Activated T-helper 1 cell treated with anti-CD3 and anti-CD28 coated beads, Interleukin-2, amount 50 U/mL, for 16 hours (primary cell): ENCODE measurements at regions not wholly inside any gene's neighbourhood (a gene's known extent, or its start where the extent isn't known, plus 50 kb on each side); places are given as distances from the start of the nearest gene placed in this dataset.
"Not testable (repeated sequence)": the region's sequence is repeated elsewhere in the genome, so short reads cannot be mapped to it uniquely, and the experiment has no call there.

Experiments used
- DNase-seq, 2 donors: peaks; one replicate each; pipeline ENCODE4 v3.0.0-alpha.2; 2020; ENCODE audit warnings: low read depth in 1 of 2, low spot score in 1 of 2

GRCh38 chr14:105896961-105897724 is 370.8 kb downstream of the TMEM121 start:
- DNase-seq: not testable (repeated sequence)

- DNase-seq: no peak
Measured at GRCh38 chr14:105897725-105898113, 371.3 kb downstream of the TMEM121 start.

DNA sequence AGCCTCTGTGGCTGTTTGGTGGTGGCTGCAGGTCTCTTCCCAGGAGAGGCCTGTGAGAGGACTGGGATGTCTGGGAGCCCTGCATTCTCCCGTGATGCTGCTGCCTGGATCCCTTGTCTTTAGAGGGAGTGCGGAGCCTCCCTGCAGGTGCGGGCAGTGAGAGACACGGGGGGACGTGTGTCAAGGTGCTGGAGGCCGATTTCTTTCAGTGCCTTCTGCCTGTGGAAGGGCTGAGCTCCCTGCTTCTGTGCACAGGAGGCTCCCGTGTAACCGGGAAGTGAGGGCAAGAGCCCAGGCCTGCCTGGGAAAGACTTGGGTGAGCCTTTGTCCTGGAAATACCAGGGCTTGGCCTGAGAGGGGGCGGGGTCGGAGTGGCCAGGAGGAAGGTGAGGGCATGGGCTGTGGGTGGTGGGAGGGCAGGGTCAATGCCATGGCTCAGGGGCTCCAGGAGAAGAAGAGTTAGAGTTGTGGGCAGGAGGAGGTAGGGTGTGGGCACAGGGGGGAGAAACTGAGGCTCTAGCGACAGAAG is 372.2 kb downstream of the TMEM121 start:
- DNase-seq: no peak

- no peak for DNase-seq
Measured at GRCh38 chr14:105899071-105899641, 372.8 kb downstream of the TMEM121 start.

- DNase-seq: no peak
Measured at GRCh38 chr14:105899657-105900397, 373.4 kb downstream of the TMEM121 start.

GRCh38 chr14:105900398-105901160 is 374.2 kb downstream of the TMEM121 start:
- DNase-seq: no peak

DNA sequence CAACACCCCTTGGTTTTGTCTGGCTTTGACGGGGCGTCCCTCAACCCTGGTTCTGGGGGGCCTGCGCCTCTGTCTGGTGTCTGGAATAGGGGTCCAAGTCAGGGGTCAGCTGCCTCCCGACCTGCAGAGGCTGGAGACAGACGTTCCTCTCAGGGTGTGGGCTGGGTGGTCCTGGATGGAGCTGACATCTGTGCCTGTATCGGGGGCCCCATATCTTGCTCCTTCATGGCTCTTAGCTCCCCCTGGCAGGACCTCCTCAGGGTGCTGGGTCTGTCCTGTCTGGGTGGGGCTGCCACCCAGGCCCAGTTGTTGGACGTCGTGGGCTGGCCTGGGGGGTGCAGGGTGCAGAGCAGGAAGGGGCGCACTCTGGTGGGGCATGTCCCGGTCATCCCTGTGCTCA is 374.8 kb downstream of the TMEM121 start:
- DNase-seq: no peak

DNA sequence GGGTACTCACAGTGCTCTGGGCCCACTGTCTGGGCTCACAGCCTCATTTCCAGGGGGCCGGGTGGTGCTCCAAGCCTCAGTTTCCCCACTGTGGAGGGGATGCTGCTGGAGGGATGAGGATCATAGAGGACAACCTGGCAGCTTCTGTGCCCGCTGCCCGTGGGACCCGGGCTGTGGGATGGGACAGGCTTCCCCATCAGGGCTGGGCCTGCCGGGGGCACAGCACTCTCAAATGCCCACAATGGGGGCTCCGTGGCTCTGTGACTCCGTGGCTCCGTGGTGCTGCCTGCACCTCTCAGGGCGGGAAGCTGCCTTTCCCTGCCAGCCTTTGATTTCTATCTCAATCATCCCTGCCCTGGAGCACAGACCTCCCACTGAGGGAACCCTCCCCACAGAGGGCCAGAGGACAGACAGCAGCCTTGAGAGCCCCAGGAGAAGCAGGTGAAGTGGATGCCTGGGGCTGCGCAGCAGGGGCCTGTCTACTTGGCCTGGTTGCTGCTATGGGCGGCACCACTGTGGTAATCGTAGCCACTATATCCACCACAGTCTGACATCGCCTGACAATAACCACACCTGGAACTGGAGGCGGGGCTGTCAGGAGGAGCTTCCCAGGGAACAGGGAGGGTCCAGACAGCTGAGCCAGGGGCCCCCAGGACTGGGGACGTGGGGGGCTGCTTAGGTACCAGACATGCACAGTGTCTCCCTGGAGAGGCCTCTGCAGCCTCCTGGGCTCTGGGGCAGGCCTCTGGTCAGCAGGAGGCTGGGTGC is 375.9 kb downstream of the TMEM121 start:
- no peak for DNase-seq

DNA sequence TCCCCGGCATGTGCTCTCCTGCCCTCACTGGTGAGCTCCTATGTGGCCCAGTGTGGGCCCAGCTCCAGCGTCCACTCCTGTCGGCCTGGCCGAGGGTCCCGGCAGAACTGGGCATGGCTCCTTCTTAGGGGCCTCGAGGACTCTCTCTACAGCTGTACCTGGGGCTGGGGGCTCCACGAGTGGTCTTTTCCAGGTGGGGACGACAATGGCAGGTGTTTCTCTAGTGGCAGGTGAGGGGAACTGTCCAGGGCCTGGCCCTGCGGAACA is 376.4 kb downstream of the TMEM121 start:
- DNase-seq: not testable (repeated sequence)

DNA sequence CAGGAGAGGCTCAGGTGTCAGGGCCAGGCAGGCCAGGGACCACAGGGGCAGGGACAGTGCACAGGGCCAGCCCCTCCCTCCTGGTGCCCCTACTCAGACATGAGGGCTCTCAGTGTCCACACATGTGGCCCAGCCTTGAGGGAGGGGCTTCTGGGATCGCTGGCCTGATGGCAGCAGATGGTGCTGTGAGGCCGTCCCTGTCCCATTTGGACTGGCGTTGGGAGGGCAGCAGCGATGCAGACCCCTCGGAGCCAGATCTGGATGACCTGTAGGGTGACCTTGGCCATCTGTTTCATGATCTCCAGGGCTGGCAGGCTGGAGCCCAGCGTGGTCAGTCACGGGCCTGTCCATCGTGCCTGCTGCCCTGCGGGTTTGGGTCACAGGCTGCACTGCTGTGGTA is 377.6 kb downstream of the TMEM121 start:
- no peak for DNase-seq

DNA sequence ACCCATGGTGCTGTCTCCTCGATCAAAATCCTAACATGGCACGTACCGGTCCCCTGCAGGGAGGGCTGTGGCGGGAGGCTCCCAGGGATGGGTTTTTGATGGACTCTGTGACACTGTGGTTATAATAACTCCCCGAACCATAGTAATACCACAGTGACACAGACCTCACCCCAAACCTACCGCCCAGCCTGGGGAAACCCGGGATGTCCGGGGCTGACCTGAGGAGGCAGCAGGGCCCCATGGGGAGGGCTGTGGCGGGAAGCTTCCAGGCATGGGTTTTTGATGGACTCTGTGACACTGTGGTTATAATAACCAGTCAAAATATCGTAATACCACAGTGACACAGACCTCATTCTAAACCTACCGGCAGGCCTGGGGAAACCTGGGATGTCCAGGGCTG is 378.0 kb downstream of the TMEM121 start:
- no peak for DNase-seq

DNA sequence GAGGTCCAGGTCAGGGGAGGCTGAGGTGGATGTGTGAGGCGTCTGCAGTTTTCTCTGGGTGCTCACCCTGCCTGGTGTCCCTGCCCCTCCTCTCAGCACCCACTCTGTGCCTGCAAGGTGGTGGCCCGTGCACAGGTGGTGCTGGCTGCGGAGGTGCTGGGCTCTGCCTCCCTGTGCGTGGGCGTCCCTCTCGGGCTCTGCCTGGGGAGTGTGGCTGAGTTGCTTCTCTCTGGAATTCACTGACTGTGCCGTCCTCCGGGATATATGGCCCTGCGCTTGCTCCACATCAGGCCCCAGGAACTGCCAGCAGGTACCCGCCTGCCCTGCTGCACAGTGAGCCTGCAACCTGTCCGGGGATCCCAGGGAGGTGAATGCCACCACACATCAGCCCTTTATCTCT is 379.1 kb downstream of the TMEM121 start:
- DNase-seq: no peak

DNA sequence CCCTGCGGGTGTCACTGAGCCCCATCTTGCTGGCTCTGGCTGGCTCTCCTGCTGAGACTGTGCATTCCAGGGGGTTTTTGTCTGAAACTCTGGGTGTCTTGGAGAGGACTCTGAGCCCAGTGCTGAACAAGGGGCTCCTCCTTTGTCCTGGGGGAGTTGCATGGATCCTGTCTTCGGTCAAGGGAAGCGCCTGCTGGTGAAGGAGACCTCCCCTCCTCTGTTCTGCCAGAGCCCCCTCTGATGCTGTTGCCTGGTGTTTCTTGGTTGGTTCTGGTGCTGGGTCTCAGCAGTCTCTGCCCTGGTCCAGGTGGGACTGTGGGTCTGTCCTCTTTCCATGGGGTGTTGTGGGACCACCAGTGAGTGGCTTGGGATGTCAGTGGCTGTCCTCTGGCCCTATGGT is 380.9 kb downstream of the TMEM121 start:
- no peak for DNase-seq

GRCh38 chr14:105908006-105908405 is 381.6 kb downstream of the TMEM121 start:
- DNase-seq: no peak

- no peak for DNase-seq
Measured at GRCh38 chr14:105908481-105908911, 382.1 kb downstream of the TMEM121 start.

DNA sequence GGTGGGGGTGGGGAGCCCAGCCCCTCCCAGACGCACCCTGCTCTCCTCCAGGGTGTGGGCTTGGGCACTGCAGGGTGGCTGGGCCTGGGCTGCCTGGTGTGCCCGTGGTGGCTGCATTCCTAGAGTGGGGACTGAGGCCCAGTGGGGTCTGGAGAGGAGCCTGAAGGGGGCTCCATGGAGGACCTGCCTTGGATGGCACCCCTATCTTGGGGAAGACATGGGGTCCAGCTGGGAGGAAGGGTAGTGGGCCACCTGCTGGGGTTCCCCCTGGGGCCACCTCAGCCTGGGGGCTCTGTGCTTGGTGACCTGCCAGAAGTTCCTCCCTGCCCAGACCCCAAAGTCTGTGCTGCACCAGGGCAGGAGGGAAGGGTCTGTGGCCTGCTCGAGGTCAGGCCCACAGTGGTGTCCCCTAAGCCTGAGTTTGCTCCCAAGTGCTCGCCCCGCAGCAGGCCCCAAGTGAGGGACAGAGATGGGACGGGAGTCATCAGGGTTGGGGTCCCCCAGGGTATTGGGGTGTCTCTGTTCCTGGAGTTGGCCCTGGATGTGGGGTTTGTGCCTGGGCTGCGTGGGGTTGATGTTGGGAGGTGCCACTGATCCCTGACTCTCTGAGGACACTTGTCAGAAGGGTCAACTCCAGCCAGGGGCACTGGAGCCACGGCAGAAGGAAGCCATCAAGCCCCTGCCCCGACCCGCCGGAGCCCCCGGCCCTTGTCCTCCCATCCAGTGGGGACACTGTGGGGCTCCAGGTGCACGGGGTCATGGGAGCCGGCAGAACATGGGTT is 382.9 kb downstream of the TMEM121 start:
- no peak for DNase-seq

GRCh38 chr14:105909828-105910120 is 383.4 kb downstream of the TMEM121 start:
- DNase-seq: not testable (repeated sequence)

DNA sequence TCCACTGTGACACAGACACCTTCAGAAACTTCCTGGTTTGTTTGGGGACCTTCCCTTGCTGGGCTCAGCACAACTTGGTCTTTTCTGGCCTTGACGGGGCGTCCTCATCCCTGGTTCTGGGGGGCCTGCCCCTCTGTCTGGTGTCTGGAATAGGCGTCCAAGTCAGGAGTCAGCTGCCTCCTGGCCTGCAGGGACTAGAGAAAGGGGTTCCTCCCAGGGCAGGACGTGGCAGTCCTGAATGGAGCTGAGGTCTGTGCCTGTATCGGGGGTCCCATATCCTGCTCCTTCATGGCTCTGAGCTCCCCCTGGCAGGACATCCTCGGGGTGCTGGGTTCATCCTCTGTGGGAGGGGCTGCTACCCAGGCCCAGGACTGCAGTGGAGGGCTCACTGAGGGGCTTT is 384.0 kb downstream of the TMEM121 start:
- no peak for DNase-seq

DNA sequence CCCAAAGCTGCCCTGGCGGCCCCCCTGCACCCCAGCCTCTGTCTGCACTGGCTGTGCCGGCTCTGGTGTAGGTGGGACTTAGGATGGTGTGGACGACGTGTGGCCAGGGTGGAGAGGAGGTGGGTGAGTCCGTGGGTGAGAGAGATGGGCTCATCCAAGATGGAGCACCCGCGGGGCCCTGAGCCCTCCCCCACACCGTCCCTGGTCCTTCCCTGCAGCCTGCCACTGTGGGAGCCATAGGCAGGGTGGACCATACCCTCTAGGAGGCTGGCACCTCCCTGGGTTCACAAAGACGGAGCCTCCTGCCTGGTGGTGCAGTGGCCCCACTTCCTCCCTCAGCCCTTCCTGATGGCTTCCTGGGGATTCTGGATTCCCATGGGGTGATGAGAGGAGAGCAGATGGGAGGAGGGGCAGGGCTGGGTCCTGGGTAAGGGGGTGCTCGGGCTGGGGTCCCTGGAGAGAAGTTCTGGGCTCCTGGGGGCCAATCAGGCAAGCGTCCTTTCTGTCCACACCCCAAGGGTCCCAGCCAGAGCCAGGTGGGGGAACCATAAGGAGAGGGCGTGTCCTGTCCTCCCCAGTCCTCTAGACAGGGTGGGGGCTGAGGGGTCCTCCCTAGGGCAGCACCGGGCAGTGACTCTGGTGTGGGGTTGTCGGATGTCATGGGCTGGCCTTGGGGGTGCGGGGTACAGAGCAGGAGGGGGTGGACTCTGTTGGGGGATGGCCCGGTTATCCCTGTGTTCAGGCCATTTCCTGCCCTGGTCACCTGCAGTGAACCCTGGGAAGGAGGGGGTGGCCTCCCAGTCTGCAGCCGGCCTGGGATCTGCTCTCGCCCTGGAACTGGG is 384.8 kb downstream of the TMEM121 start:
- DNase-seq: no peak
